ENCODE measurements at regions not wholly inside any gene's neighbourhood (a gene's known extent, or its start where the extent isn't known, plus 50 kb on each side); places are given as distances from the start of the nearest gene placed in this dataset.
"Not testable (repeated sequence)": the region's sequence is repeated elsewhere in the genome, so short reads cannot be mapped to it uniquely, and the experiment has no call there.

DNA sequence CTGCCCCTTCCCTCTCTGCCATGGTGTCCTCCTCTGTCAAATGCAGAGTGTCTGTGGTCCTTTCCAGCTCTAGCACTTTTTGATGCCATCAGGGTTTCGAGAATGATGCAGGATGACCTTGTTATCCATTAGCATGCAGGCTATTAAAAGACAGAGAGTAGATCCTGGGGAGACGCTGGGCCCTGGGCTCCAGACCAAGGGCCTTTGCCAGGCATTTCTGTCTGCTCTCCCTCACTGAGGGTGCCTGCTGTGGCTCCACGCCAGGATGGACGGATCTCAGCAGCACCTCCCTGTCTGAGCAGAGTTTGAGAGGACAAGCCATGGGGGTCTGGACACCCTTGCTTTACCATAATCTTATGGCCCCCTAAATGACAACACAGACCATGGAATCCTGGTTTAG is 110.8 kb upstream of the CD82 start:
- DNase-seq: no peak

DNA sequence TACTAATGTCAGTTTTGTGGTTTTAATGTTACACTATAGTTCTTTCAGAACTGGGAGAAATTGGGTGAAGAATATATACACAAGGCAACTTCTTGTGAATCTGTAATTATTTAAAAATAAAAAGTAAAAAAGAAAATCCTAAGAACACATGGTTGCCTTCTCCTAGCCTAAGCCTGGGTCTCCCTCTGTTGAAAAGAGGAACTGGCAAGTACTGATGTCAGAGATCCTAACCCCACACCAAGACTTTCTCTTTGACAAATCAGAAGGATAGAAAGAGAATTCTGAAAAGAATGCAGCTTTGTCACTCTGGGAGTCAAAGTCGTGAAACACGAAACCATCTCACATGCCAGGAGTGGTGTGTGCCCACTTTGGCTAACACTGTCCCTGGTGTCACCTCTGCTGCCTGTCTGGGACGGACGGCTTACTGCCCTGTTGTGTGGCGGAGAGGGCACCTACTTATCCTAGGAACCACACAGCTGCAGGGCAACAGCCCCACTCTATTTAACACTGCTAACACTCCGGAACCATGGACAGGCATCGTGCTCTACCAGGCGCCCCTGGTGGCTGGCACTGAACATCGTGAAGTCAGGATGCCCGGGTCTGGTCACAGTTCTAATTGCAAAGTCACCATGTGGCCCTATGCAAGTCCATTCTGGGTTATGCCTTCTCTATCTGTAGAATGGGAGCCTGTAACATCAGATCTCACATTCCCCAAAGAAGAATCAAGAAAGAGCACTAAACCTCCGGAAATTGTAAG is 108.7 kb upstream of the CD82 start:
- DNase-seq: no peak

DNA sequence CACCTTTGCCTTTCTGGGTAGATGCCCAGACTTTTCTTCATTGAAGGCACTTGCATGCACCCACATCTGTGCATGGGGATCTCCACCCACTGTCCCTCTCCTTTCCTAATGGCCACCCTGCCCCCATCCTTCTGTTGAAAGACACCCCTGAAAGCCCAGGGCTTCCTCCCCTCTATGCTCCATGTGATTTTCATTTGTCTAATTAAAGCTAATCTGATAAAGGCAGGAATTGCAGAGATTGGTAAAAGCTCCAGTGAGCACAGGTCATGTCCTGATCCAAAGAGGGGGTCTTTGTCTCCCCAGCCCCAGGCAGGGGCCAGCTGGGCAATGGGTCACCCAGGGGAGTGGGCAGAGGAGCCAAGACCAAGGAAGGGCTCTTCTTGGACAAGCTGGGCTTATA is 107.6 kb upstream of the CD82 start:
- DNase-seq: no peak

DNA sequence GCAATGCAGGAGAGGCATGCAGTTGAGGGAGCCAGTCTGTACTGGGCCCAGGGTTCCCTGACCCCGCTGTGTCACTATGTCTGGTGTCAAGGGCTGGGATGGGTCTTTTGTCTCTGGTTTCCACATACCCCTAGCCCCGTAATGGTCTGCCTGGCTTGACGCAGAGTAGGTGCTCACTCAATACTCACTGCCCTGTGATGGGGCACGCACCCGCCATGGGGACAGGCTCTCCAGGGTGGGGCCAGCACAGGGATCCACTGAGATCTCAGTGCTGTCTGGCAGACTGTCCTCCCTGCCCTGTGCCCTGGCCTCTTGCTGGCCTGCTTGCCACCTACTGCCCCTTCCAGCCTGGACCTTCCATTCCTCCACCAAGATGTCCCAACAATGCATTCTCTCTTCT is 101.7 kb upstream of the CD82 start:
- no peak for DNase-seq

DNA sequence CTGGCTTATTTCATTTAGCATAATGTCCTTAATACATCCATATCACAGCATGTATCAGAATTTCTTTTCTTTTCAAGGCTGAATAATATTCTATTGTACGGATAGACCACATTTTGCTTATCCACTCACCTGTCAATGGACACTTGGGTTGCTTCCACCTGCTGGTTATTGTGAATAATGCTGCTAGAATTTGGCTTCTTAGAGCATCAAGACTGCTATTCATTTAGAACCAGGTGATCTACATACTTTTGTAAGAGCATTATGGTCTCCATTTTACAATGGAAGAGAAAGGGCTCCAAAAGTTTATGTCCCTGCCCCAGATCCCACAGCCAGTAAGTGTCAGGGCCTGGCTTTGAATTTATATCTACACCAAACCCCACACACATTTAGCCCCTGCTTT is 100.7 kb upstream of the CD82 start:
- no peak for DNase-seq

DNA sequence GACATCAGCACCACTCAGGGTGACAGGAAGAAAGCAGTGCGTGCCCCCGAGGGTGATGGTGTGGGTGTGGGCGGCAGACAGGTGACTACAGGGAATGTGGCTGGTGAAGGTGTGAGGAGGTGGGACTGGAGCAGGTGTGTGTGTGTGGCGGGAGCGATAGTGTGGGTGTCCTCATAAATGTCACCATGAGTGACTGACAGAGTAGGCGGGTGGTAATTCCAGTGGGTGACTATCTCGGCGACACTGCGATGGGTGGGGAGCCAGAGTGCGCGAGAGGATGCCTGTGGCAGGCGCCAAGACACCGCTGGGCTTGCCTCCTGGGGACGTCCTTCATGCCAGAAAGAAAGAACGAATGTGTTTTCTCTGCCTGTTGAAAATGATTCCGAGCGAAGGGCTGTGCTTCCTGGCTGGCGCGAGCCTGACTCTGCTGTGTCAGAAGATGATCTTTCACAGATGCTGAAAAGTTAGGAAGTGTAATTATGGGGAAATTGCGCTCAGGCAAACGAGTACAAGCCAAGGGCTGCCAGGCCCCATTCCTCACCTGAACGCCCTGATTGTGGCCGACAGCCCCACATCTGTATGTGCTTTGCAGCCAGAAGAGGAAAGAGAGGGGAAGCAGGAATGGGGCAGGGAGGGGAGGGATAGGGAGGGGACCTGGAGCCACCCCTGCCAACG is 98.8 kb upstream of the CD82 start:
- DNase-seq: no peak

DNA sequence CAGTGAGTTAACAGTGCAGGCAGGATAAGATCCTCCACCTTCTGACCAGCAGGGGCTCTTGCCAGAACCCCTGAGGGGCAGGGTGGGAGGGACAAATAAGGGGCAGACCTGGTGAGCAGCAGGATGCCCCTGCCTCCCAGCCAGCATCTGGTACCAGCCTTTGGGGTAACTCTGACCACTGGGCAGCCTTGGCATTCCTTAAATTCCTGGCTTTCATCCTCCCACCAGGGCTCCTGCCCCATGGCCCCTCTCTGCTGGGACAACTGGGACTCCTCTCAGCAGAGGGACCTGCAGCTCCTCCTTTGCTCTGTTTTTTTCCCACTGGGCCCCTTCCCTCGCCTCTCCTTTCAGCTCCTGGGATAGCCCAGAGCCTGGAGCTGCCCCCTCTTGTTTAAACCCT is 98.0 kb upstream of the CD82 start:
- no peak for DNase-seq

DNA sequence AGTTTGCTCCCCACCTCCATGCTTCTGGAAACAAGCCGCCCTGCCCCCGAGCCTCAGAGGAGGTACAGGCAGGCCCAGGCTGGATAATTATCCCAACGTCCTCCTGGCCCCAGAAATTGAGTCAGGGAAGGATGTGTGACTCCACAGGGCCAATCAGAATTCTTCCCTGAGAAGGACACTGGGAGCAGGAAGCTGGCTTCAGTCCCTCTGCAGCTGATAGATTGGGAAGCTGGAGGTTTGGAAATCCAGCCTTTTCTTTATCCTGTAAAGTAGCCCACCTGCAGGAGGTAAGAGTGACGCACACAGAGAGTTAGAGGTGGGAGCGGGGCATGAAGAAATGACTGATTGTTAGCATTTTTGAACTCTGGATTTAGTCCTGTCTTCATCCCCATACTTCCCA is 97.5 kb upstream of the CD82 start:
- no peak for DNase-seq

DNA sequence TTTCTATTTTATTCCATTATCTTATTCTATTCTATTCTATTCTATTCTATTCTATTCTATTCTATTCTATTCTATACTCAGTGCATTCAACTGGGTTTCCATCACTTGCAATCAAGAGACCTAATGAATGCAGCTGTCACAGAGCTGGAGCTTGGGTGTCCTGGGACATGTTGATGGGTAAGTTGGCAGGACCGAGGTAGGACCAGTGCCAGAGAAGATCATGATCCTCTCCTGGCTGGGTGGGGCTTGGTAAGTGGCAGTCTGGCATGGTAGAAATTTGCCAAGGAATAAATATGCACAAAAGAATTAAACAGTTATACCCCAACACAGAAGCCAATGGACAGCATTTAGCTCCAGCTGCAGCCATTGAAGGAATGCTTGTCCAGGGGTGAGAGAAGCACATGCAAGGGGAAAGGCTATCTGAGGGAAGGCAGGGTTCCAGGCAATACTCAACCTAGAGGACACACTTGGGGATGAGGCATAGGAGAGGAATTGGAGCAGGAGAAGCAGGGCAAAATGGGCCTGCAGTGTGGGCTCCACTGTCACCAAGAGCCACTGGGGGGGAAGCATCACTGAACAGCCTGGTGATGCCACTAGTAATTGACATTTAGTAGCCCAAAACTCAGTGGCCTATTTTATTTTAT is 97.0 kb upstream of the CD82 start:
- DNase-seq: no peak

DNA sequence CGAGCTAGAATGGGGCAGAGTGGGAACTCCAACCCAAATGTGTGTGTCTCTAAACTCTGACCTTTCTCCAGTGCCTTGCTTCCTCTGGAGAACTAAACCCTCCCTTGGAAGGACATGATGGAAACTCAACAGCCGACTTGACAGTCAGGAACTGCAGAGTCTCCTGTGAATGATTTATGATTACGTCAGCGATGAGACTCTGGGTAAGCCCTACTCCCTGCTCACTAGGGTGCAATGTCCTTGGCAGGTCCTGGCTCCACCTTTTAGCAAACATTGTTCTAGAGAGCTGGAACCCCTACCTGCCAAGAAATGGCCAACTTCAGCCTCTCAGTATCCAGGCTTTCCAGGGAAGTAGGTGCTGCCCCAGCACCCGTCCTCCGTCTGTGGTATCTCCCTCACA is 96.1 kb upstream of the CD82 start:
- no peak for DNase-seq

DNA sequence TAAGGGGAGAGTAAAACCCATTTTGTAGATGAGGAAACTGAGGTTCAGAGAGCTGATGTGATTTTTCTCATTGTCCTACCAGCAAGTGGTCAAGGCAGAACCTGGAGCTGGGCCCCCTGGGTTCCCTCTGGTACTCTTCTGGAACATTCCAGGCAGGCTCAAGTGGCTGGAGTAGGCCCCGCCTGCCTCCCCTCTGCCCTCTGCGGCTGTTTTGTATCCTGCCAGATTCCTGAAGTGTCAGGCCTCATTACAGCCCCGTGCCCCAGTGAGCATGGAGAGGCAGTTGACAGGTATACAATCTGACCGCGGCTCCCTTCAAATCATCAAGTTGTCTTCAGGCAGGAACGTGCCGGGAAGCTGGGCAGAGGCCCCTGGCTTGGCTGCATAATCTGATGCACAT is 94.6 kb upstream of the CD82 start:
- no peak for DNase-seq

DNA sequence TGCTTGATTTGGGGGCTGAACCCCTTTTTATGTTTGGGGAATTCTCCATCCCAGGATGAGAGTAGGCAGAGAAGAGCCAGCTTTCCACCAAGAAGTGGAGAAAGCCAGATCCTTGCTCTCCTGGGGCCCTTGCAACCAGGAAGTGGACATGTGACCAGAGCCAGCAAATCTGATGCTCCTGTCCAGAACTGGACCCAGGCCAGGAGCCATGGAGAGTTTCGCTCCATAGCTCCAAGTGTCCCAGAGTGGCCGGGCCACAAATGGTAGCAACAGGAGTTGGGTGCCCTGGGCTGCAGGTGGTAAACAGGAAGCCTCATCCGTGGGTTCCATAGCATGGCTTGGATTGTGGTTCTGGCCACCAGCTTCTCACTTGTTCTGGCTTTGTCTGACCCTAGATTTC is 93.9 kb upstream of the CD82 start:
- no peak for DNase-seq

DNA sequence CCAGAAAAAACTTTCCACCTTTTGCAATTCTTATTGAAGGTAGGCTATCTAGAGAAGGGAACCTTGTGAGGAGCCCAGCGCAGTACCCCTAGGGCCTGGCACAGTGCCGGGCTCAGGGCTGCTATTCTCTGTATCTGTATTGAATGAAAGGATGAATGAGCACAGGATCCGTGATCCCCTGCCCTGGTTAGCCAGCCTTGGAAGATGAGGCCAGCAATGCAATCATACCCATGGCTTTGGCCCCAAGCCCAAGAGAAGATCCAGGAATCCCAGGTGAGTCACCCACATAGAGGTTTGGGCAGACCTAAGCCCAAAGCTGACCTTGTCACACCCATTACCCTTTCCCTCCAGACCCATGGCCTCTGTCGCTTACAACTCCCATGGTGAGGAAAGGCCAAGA is 92.5 kb upstream of the CD82 start:
- no peak for DNase-seq

DNA sequence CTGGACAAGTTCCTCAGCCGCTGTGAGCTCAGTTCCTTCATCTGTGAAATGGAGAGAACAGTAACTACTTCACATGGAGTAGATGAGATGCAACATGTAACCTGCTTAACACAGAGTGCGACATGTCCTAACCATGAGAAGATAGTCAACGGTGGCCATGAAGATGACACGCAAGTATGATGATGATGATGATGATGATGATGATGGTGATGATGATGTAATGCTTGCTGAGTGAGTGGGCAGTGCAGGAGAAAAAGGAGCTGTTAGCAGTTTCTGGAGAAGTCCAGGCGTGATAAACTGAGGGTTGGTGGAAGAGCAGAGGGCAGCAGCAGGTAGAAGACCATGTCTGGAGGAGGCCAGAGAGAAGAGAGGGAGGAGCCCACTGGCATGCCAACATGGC is 90.8 kb upstream of the CD82 start:
- no peak for DNase-seq

DNA sequence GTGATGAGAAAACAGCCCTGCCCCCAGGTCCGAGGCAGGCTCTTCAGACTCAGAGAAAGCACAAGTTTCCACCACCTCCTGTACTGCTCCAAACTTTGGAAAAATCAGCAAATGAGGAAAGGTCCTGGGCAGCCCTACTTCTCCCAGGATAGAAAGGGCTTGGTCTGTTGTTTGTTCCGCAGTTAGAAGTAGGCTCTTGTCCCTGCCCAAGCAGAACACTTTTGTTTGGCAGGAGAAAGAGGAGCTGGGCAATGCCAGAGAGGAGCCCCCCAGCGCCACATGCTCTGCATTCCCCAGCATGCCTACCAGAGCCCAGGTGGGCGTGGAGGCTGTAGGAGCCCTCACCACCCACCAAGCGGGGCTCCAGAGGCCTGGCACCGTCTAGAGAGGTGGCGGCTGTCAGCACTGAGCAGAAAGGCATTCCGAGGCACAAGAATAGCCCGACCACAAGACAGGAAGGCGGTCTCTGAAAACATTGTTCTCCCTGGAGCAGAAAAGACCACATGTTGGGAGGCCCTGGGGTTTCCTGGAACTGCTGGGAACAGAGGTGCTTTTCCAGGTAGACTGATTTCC is 90.3 kb upstream of the CD82 start:
- DNase-seq: no peak

DNA sequence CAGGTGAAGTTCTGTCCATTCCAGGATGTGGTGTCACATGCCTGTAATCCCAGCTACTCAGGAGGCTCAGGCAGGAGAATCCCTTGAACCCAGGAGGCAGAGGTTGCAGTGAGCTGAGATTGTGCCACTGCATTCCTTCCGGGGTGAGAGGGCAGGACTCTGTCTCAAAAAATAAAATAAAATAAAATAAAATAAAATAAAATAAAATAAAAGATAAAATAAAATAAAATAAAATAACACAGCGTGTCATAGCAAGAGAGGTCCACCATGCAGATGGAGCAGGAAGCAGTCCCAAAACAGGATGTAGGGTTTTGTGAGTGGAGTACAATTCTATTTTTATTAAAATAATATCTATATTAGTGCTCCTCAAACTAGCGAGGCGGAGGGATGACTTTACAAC is 83.1 kb upstream of the CD82 start:
- DNase-seq: not testable (repeated sequence)

DNA sequence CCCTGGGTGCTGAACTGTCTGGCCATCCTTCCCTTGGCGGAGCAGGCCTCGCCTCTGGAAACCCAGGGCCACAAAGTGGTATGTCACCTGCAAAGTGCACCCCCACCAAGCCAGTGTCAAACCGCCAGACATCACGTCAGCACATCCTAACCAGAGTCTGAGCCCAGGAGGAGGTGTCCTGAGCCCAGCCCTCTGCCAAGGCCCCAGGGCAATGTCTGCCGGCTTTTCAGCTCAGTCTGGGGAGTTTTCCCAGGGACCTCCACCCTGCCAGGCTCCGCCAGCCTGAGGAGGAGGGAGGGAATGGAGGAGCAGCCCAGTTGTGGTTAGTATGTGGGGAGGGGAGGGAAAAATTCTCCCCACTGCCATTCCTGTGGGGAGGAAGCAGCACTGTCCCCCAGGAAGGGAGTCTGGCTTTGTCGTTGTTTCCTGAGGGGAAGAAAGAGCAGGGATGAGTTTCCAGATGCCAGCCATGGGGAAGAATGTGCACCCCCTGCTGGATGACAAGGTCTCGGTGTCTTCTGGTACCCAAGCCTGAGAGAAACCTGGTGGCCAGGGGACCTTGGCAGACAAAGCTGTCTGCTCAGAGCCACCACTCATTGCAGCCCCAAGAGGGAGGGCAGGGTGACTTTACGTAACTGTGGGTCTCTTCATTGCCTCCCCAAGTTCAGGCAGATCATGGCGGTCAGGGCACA is 81.4 kb upstream of the CD82 start:
- DNase-seq: peak; percentile 11

DNA sequence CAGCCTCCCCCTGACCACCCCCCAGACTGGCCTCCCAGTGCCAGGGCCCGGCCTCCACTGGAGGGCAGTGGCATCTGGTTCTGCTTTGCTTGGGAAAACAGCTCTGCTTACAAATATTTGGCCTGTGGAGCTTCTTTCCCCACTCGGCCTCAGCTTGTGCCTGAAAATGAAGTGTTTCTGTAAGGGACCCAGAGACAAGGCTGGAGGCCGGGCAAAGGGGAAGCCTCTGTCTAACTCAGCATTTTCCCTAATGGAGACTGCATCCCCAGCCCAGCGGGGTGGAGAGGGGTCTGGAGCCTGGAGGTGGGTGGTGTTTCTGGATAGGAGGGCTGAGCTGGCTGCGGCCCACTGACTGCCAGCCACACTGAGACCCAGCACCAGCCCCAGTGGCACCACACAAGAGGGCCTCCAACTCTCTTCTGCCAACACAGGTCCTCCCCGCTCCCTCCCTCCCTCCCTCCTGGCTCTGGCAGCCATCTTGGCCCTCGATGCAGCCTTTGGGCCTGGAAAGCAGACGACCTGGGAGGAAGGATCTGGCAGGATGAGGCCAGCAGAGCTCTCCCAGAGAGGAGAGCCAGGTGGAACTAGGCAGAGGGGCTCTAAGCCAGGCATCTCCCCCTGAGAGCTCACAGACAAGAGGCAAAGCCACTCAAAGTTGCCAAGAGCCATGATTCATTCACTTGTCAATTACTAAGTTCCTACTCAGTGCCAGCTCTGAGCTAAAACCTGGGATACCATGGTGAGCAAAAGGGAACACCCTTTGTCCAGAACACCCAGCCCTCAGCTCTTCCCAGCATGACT is 77.1 kb upstream of the CD82 start:
- no peak for DNase-seq

DNA sequence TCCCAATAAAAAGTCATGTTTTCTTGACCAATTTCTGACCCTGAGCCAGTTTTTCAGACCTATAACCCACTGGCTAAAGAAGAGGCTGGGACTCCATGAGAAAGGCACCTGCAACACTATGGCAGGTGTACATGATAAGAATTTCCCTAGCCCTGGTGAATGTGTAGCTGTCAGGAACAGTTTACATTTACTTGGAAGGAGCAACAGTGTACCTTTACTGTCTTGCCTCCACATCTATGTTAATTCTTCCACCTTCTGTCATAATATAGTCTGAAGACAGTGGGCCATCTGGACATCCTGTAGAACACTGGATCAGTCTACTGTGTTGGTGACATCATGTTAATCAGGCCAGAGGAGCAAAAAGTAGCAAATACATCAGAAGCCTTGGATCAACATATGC is 72.1 kb upstream of the CD82 start:
- DNase-seq: no peak

DNA sequence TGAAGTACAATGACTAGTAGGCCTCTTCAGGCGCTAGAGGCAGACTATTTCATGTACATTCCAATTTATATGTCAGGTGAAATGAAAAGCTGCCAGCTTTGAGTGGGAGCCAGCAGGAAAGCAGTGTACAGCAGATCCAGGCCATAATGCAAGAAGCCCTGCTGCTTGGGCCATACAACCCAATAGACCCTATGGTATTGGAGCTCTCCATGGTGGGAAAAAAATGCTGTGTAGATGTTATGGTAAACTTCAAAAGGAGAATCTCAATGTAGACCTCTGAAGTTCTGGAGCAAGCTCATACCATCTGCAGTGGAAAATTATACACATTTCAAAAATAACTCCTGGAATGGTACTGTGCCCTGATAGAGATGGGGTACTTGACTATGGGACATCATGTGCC is 71.5 kb upstream of the CD82 start:
- DNase-seq: no peak

DNA sequence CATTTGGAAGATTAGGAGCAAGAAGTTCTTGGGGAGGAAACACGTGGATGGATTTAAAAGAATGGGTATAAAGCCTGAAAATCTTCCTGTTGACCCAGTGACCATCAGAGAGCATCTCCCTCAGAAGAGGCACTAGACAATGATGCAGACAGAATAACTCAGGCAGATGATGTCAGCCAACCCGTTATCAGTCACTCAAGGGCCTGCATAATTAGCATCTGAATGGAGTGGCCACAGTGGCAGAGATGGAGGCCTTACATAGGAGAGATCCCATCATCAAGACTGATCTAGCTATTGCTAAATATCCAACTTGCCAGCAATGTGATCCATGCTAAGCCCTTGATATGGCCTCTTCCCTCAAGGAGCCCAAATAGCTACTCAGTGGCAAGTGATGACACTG is 70.7 kb upstream of the CD82 start:
- DNase-seq: no peak

DNA sequence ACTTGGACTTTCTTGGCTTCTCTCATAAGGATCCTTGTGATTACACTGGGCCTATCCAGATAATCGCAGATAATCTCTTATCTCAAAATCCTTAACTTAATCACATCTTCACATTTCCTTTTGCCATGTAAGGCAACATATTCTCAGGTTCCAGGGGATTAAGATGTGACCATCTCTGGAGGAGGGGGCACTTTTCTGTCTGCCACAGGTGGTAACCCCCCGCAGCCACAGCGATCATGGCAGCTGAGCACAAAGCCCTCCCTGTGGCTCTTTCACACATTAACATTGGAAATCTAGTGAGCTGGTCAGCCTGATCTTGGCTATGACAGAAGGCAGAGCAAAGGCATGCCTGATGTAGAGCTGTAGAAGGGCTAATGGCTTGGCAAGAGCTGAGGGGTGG is 69.1 kb upstream of the CD82 start:
- DNase-seq: no peak
